Osteoblast (primary cell): ENCODE measurements at regions not wholly inside any gene's neighbourhood (a gene's known extent, or its start where the extent isn't known, plus 50 kb on each side); places are given as distances from the start of the nearest gene placed in this dataset.
A peak's percentile ranks its signal among the peaks of the same experiment; 100 is the strongest.
"Not testable (repeated sequence)": the region's sequence is repeated elsewhere in the genome, so short reads cannot be mapped to it uniquely, and the experiment has no call there.

Source experiments
- DNase-seq: peaks from one replicate; pipeline ENCODE4 v3.0.0; 2011; ENCODE audit warnings: low spot score, mixed read lengths; ENCODE audit not compliant: insufficient read length; ENCODE audit errors: missing footprints
- H2AFZ ChIP-seq: 2 replicates; pipeline ENCODE4 v1.6.0; 2011; ENCODE audit warnings: mild to moderate bottlenecking, low read length
- H3K27ac ChIP-seq: 2 replicates; pipeline ENCODE4 v1.5.1; 2011; ENCODE audit warnings: mild to moderate bottlenecking, low read depth, low read length, moderate library complexity
- H3K27me3 ChIP-seq: 2 replicates; pipeline ENCODE4 v1.6.0; 2012; ENCODE audit warnings: mild to moderate bottlenecking, control low read depth, inconsistent platforms, low read length, moderate library complexity; ENCODE audit not compliant: insufficient read depth
- H3K36me3 ChIP-seq: 2 replicates; pipeline ENCODE4 v1.5.1; 2011; ENCODE audit warnings: mild to moderate bottlenecking, low read length, control low read depth, moderate library complexity; ENCODE audit not compliant: insufficient read depth
- H3K4me1 ChIP-seq: 2 replicates; pipeline ENCODE4 v1.5.1; 2011; ENCODE audit warnings: mild to moderate bottlenecking, low read length, control low read depth, moderate library complexity; ENCODE audit not compliant: insufficient read depth
- H3K4me2 ChIP-seq: 2 replicates; pipeline ENCODE4 v1.6.0; 2011; ENCODE audit warnings: mild to moderate bottlenecking, low read length; ENCODE audit not compliant: insufficient read depth
- H3K4me3 ChIP-seq: fragments of 200-600 bp; sonication (generic); 3 replicates; pipeline ENCODE4 v1.5.1; 2012; ENCODE audit warnings: mild to moderate bottlenecking, low read length, inconsistent platforms; ENCODE audit not compliant: insufficient read depth
- H3K79me2 ChIP-seq: 2 replicates; pipeline ENCODE4 v1.6.0; 2012; ENCODE audit warnings: mild to moderate bottlenecking, low read length, control low read depth, inconsistent platforms; ENCODE audit not compliant: insufficient read depth
- H3K9me3 ChIP-seq: 2 replicates; pipeline ENCODE4 v1.5.1; 2011; ENCODE audit warnings: low read depth, low read length, control low read depth
- H4K20me1 ChIP-seq: 2 replicates; pipeline ENCODE4 v1.6.0; 2012; ENCODE audit warnings: mild to moderate bottlenecking, low read length, control low read depth; ENCODE audit not compliant: insufficient read depth
- TF ChIP-seq, protein P1 (sequence below): IDR thresholded peaks from 2 replicates; pipeline ENCODE4 v1.5.1; 2011; ENCODE audit warnings: mild to moderate bottlenecking, low read depth, low read length, moderate library complexity; ENCODE audit errors: extremely low read depth

- peaks cover 4% of the 10 kb centered on the region for H3K9me3 ChIP-seq
- TF ChIP-seq, protein P1, sequence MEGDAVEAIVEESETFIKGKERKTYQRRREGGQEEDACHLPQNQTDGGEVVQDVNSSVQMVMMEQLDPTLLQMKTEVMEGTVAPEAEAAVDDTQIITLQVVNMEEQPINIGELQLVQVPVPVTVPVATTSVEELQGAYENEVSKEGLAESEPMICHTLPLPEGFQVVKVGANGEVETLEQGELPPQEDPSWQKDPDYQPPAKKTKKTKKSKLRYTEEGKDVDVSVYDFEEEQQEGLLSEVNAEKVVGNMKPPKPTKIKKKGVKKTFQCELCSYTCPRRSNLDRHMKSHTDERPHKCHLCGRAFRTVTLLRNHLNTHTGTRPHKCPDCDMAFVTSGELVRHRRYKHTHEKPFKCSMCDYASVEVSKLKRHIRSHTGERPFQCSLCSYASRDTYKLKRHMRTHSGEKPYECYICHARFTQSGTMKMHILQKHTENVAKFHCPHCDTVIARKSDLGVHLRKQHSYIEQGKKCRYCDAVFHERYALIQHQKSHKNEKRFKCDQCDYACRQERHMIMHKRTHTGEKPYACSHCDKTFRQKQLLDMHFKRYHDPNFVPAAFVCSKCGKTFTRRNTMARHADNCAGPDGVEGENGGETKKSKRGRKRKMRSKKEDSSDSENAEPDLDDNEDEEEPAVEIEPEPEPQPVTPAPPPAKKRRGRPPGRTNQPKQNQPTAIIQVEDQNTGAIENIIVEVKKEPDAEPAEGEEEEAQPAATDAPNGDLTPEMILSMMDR, result no peak
- H2AFZ ChIP-seq, result no peak overlapping the region
- no peaks in the 10 kb centered on the region for H3K36me3 ChIP-seq
- H4K20me1 ChIP-seq, result no peaks in the 10 kb centered on the region
- H3K27me3 ChIP-seq, result peaks cover 5% of the 10 kb centered on the region
- no peak overlapping the region for H3K4me3 ChIP-seq
- H3K4me2 ChIP-seq, result no peak overlapping the region
- H3K4me1 ChIP-seq, result no peaks in the 10 kb centered on the region
- DNase-seq, result no peak
- H3K27ac ChIP-seq, result no peak overlapping the region
- no peaks in the 10 kb centered on the region for H3K79me2 ChIP-seq
Measured at GRCh38 chr20:24853916-24854315, 95.2 kb upstream of the CST7 start.

GRCh38 chr20:24855848-24856247 is 93.2 kb upstream of the CST7 start:
- DNase-seq, result no peak
- Histone ChIP-seq H3K27ac (no peak overlapping the region), H3K36me3 (no peaks in the 10 kb centered on the region), H3K79me2 (no peaks in the 10 kb centered on the region), H3K4me2 (no peak overlapping the region), H3K4me1 (no peaks in the 10 kb centered on the region), H3K9me3 (peaks cover 4% of the 10 kb centered on the region), H3K4me3 (no peak overlapping the region), H2AFZ (no peak overlapping the region), H4K20me1 (no peaks in the 10 kb centered on the region), H3K27me3 (peaks cover 12% of the 10 kb centered on the region)
- TF ChIP-seq, protein P1, result no peak

DNA sequence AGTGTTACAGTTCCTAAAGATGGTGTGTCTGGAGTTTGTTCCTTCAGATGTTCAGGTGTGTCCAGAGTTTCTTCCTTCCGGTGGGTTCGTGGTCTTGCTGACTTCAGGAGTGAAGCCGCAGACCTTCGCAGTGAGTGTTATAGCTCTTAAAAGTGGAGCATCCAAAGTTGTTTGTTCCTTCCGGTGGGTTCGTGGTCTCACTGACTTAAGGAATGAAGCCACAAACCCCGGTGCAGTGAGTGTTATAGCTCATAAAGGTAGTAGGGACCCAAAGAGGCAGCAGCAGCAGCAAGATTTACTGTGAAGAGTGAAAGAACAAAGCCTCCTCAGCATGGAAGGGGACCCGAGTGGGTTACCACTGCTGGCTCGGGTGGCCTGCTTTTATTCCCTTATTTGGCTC is 90.6 kb upstream of the CST7 start:
- not testable (repeated sequence) for DNase-seq, H4K20me1 ChIP-seq, H3K4me1 ChIP-seq, H3K4me2 ChIP-seq, H3K9me3 ChIP-seq, H3K4me3 ChIP-seq, H3K27ac ChIP-seq, H2AFZ ChIP-seq, H3K36me3 ChIP-seq, H3K79me2 ChIP-seq
- H3K27me3 ChIP-seq, result peaks cover 23% of the 10 kb centered on the region

DNA sequence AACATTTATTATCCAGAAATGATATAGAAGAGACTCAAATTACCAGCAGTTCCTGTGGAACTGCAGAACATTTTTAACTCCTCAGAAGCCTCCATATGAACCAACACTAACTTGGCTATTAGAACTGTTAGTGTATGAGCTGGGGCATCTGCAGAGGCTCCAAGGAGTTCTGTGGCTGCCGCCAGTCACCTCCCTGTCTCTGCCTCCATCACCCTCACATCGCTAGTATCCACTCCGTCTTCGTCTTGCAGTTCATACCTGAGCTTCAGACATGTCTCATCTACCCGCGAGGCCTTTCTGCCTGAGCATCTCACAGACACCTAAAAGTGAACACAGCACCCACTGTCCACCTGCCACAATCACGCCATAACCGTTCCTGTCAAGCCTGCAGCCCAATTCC is 89.5 kb upstream of the CST7 start:
- Histone ChIP-seq H3K4me2 (no peak overlapping the region), H2AFZ (no peak overlapping the region), H3K27ac (no peak overlapping the region), H3K4me1 (peaks cover 14% of the 10 kb centered on the region), H4K20me1 (no peaks in the 10 kb centered on the region), H3K27me3 (peaks cover 23% of the 10 kb centered on the region), H3K36me3 (no peaks in the 10 kb centered on the region), H3K79me2 (no peaks in the 10 kb centered on the region), H3K4me3 (no peak overlapping the region), H3K9me3 (peaks cover 3% of the 10 kb centered on the region)
- TF ChIP-seq, protein P1, result no peak
- peak; percentile 71 for DNase-seq
